AG04450 (cell line): ENCODE measurements at regions not wholly inside any gene's neighbourhood (a gene's known extent, or its start where the extent isn't known, plus 50 kb on each side); places are given as distances from the start of the nearest gene placed in this dataset.

Source experiments
- CTCF ChIA-PET: fragments of 300-600, 350-600 bp; formaldehyde crosslinking; extraction: SDS; loops from one replicate; lab custom pipeline; 2022; ENCODE audit warnings: antibody characterized with exemption, inconsistent platforms; lab: Charles Lee
- POLR2A ChIA-PET: fragments of 350-600 bp; formaldehyde crosslinking; extraction: SDS; loops from one replicate; lab custom pipeline; 2021; ENCODE audit warnings: antibody characterized with exemption, inconsistent platforms; lab: Yijun Ruan, JAX
- DNase-seq: peaks from one replicate; pipeline ENCODE4 v3.0.0-alpha.2; 2011; ENCODE audit warnings: low read depth, low spot score
- H3K27ac ChIP-seq: one replicate; pipeline ENCODE4 v1.5.1; 2012; ENCODE audit warnings: low read depth, low read length, control low read depth
- H3K27me3 ChIP-seq: one replicate; pipeline ENCODE4 v1.6.0; 2012; ENCODE audit warnings: low read length; ENCODE audit not compliant: control insufficient read depth, insufficient read depth
- H3K4me3 ChIP-seq: 2 replicates; pipeline ENCODE4 v1.5.1; 2011; ENCODE audit warnings: mild to moderate bottlenecking, low read depth, low read length, control low read depth
- H3K9me3 ChIP-seq: 2 replicates; pipeline ENCODE4 v1.5.1; 2012; ENCODE audit warnings: low read length; ENCODE audit not compliant: control insufficient read depth, insufficient read depth
- CTCF ChIP-seq: IDR thresholded peaks from 2 replicates; pipeline ENCODE4 v1.5.1; 2011; ENCODE audit warnings: low read depth, low read length, control low read depth, inconsistent platforms

- Histone ChIP-seq H3K4me3 (no peak overlapping the region), H3K27me3 (no peaks in the 10 kb centered on the region), H3K9me3 (peaks cover 7% of the 10 kb centered on the region; the same call in 1 of the 2 replicates), H3K27ac (no peak overlapping the region)
- CTCF ChIA-PET: no interaction called here
- DNase-seq: no peak
- POLR2A ChIA-PET: no interaction called here
- no peak for TF ChIP-seq CTCF
Observed at GRCh38 chr18:1983746-1984515, 587.4 kb downstream of the METTL4 start.

- no peak for TF ChIP-seq CTCF
- POLR2A ChIA-PET: no interaction called here
- no peak for DNase-seq
- Histone ChIP-seq H3K27ac (no peak overlapping the region), H3K27me3 (no peaks in the 10 kb centered on the region), H3K4me3 (no peak overlapping the region), H3K9me3 (no peaks in the 10 kb centered on the region)
- CTCF ChIA-PET: no interaction called here
Observed at GRCh38 chr18:1993866-1994265, 577.4 kb downstream of the METTL4 start.

GRCh38 chr18:1994471-1994870 is 576.8 kb downstream of the METTL4 start:
- no peak overlapping the region for H3K27ac ChIP-seq
- DNase-seq: no peak
- no peak overlapping the region for H3K4me3 ChIP-seq
- no peaks in the 10 kb centered on the region for H3K27me3 ChIP-seq
- H3K9me3 ChIP-seq: no peaks in the 10 kb centered on the region; the same call in 1 of the 2 replicates
- ChIA-PET CTCF (no interaction called here), POLR2A (no interaction called here)
- no peak for TF ChIP-seq CTCF

GRCh38 chr18:1995041-1995612 is 576.2 kb downstream of the METTL4 start:
- no peak for TF ChIP-seq CTCF
- ChIA-PET CTCF (no interaction called here), POLR2A (no interaction called here)
- Histone ChIP-seq H3K27ac (no peak overlapping the region), H3K4me3 (no peak overlapping the region), H3K9me3 (no peaks in the 10 kb centered on the region; the same call in 1 of the 2 replicates), H3K27me3 (no peaks in the 10 kb centered on the region)
- DNase-seq: no peak

GRCh38 chr18:1998121-1998520 is 573.2 kb downstream of the METTL4 start:
- Histone ChIP-seq H3K27ac (no peak overlapping the region), H3K4me3 (no peak overlapping the region), H3K9me3 (peaks cover 9% of the 10 kb centered on the region; the same call in 1 of the 2 replicates), H3K27me3 (no peaks in the 10 kb centered on the region)
- TF ChIP-seq CTCF: no peak
- DNase-seq: no peak
- POLR2A ChIA-PET: no interaction called here
- CTCF ChIA-PET: no interaction called here
